ENCODE measurements at regions not wholly inside any gene's neighbourhood (a gene's known extent, or its start where the extent isn't known, plus 50 kb on each side); places are given as distances from the start of the nearest gene placed in this dataset.

DNA sequence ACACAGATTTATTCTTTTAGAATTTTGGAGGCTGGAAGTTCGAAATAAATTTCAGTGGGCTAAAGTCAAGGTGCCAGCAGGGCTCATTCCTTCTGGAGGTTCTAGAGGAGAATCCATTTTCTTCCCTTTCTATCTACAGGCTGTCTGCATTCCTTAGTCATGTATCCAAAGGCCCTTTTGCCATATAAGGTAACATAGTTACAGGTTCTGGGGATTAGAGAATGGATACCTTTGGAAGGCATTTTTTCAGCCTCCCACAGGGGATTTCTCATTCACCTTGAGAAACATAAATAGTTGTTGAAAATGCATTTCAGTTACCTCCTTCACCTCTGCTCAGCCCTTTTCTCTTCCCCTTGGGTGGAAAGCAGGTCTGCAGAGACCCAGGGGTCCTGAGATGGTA is 280.0 kb upstream of the MAP3K1 start:
- Histone ChIP-seq H3K27me3 (ENCODE audit: insufficient read depth, low read depth, severe bottlenecking) (no peaks in the 10 kb centered on the region), H3K27ac (no peak overlapping the region)
- DNase-seq: no peak

DNA sequence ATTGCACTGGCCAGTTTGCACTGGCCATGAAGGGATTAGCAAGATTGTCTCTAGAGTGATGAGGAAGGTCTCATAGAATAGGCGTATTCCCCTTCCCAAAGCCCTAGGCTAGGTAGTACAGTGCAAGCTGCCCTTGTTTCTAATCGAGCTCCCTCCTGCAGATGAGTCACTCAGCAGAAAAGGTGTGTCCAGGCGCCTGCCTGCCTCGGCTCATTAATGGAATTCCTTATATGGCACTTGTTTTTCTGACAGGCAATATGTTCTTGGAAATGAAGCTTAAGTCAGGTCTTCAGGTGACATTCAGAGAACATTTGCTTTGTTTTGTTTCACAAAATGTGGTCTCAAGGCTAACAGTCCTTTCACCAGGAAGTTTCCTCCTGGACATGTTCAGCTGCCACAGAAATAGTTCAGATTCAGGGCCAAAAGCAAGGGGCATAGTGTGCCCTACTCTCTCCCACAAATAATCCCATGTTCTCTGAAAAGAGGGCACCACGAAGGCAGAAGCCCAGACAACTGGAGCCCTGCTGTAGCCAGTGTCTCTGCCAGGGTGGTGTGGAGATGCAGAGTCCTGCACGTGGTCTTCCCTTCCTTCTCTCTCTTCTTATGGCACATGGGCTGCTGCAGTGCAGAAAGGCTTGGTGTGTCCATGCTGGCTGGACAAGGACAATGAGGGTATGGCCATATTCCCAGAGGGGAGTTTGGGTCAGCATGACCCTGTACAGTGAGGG is 281.1 kb upstream of the MAP3K1 start:
- Histone ChIP-seq H3K4me3 (ENCODE audit: low read depth, low read length) (no peak overlapping the region), H3K36me3 (no peaks in the 10 kb centered on the region), H3K9me3 (ENCODE audit: severe bottlenecking) (no peaks in the 10 kb centered on the region), H3K27ac (no peak overlapping the region), H3K27me3 (ENCODE audit: insufficient read depth, low read depth, severe bottlenecking) (no peaks in the 10 kb centered on the region)
- no peak for DNase-seq
- TF ChIP-seq, protein P1, sequence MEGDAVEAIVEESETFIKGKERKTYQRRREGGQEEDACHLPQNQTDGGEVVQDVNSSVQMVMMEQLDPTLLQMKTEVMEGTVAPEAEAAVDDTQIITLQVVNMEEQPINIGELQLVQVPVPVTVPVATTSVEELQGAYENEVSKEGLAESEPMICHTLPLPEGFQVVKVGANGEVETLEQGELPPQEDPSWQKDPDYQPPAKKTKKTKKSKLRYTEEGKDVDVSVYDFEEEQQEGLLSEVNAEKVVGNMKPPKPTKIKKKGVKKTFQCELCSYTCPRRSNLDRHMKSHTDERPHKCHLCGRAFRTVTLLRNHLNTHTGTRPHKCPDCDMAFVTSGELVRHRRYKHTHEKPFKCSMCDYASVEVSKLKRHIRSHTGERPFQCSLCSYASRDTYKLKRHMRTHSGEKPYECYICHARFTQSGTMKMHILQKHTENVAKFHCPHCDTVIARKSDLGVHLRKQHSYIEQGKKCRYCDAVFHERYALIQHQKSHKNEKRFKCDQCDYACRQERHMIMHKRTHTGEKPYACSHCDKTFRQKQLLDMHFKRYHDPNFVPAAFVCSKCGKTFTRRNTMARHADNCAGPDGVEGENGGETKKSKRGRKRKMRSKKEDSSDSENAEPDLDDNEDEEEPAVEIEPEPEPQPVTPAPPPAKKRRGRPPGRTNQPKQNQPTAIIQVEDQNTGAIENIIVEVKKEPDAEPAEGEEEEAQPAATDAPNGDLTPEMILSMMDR (IDR thresholded peaks at IDR 0.05; ENCODE audit: low read depth, low read length): no peak

More for the DNA sequence above, 280.0 kb upstream of the MAP3K1 start:
- no peaks in the 10 kb centered on the region for H3K36me3 ChIP-seq
- no peaks in the 10 kb centered on the region for H3K9me3 ChIP-seq (ENCODE audit: severe bottlenecking)
- TF ChIP-seq, protein P1 (IDR thresholded peaks at IDR 0.05; ENCODE audit: low read depth, low read length): no peak
- H3K4me3 ChIP-seq (ENCODE audit: low read depth, low read length): no peak overlapping the region

DNA sequence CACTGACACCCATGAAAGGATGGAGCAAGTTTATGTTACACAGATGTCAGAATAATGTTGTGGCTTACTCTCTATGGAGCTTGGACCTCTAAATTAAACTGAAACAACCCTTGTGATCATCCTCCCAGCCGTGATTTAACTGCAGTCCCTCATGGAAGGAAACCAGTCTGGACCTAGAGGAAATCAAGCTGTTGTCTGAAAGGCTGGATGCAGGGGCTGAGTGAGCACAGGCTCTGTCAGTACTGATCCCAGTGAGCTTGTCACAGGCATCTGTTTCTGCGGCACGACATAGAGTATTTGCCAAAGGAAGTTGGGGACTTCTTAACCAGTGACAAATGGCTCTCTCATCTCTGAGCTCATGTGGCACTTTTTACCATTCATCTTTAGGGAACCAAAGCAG is 282.9 kb upstream of the MAP3K1 start:
- TF ChIP-seq, protein P1 (IDR thresholded peaks at IDR 0.05; ENCODE audit: low read depth, low read length): no peak

DNA sequence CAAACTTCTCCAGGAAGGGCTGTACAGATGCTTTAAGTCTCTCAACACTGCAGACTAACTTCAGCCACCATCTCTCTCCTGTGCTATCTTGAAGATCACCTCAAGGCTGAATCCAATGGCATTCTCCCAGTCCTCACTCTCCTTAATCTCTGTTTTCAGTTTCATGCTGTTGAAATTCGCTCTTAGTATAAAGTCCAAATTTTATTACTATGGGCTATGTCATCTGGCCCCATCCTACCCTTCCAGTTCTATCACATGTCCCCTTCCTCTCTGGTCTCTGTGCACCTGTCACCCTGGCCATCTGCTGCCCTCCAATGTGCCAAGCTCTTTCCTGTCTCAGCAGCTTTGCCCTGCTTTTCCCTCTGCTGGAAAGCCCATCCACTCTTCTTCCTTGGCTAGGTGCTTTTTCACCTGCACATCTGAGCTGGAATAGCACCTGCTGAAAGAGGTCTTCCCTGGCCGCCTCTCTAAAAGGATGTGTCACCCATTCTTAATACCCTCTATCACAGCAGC is 284.7 kb upstream of the MAP3K1 start:
- TF ChIP-seq, protein P1 (IDR thresholded peaks at IDR 0.05; ENCODE audit: low read depth, low read length): no peak
- Histone ChIP-seq H3K27me3 (ENCODE audit: insufficient read depth, low read depth, severe bottlenecking) (no peaks in the 10 kb centered on the region), H3K36me3 (no peaks in the 10 kb centered on the region), H3K4me3 (ENCODE audit: low read depth, low read length) (no peak overlapping the region), H3K9me3 (ENCODE audit: severe bottlenecking) (no peaks in the 10 kb centered on the region), H3K27ac (no peak overlapping the region)
- no peak for DNase-seq

More for the DNA sequence above, 282.9 kb upstream of the MAP3K1 start:
- DNase-seq: no peak
- Histone ChIP-seq H3K36me3 (no peaks in the 10 kb centered on the region), H3K4me3 (ENCODE audit: low read depth, low read length) (no peak overlapping the region), H3K27me3 (ENCODE audit: insufficient read depth, low read depth, severe bottlenecking) (no peaks in the 10 kb centered on the region), H3K9me3 (ENCODE audit: severe bottlenecking) (no peaks in the 10 kb centered on the region), H3K27ac (no peak overlapping the region)

DNA sequence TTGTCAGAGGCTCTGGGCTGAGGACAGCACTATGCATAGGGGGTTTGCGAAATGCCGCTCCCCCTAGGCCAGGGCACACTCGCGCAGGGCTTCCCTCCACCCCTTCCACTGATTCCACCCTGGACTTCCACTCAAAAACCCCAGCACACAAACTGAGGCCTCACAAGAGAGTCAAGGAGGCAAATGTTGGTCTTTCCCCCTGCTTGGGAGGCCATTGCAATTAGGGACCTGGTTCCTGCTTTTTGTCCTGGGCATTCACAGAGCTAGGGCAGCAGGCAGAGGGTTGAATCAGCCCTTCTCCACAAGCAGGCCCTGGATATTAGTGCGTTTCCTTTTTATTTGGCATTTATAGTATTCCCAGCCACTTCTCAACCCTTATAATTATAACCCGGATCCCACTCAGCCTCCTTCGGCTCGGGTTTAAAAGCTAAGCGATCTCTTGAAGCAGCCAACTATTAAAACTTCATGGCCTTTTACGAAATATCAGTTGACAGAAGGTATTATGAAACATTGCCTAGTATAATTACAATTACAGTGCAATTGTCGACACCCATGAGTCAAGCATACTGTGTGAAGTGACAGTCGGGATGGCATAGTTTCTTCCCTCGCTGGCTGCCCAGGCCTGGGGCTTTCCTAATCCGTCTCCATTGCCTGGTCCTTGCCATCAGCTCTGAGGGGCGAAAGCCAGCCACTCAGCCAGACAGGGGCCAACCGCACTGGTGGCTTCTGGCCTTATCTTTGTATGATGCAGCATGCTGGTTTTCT is 285.5 kb upstream of the MAP3K1 start:
- Histone ChIP-seq H3K27ac (no peak overlapping the region), H3K36me3 (no peaks in the 10 kb centered on the region), H3K27me3 (ENCODE audit: insufficient read depth, low read depth, severe bottlenecking) (no peaks in the 10 kb centered on the region), H3K4me3 (ENCODE audit: low read depth, low read length) (no peak overlapping the region), H3K9me3 (ENCODE audit: severe bottlenecking) (no peaks in the 10 kb centered on the region)
- DNase-seq: no peak
- TF ChIP-seq, protein P1 (IDR thresholded peaks at IDR 0.05; ENCODE audit: low read depth, low read length): no peak
